GM19035 (cell line): ENCODE measurements at regions not wholly inside any gene's neighbourhood (a gene's known extent, or its start where the extent isn't known, plus 50 kb on each side); places are given as distances from the start of the nearest gene placed in this dataset.

Experiments
- ATAC-seq: cut with Tn5 transposase; IDR thresholded peaks from one replicate; pipeline ENCODE4 v1.9.1; 2021; ENCODE audit not compliant: unreplicated experiment

DNA sequence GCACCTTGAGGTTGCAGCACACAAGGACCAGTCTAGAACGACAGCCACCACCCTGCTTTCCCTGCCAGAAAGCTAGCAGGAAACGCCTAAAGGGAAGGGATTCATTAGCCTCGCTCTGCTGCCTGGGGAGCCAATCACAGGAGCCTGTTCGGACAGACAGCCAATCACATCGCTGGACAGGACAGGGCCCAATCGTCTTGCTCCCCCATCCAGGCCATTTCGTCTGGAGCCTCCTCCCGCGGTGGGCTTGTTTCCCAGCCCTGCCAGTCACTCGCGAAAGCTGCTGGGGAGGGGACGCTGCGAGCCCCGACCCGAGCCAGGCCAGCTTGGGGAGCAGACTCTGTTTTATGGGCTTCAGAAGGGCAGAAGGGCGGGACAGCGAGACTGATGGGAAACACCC, 79.8 kb upstream of the NCAM1 start:
- ATAC-seq = no peak

DNA sequence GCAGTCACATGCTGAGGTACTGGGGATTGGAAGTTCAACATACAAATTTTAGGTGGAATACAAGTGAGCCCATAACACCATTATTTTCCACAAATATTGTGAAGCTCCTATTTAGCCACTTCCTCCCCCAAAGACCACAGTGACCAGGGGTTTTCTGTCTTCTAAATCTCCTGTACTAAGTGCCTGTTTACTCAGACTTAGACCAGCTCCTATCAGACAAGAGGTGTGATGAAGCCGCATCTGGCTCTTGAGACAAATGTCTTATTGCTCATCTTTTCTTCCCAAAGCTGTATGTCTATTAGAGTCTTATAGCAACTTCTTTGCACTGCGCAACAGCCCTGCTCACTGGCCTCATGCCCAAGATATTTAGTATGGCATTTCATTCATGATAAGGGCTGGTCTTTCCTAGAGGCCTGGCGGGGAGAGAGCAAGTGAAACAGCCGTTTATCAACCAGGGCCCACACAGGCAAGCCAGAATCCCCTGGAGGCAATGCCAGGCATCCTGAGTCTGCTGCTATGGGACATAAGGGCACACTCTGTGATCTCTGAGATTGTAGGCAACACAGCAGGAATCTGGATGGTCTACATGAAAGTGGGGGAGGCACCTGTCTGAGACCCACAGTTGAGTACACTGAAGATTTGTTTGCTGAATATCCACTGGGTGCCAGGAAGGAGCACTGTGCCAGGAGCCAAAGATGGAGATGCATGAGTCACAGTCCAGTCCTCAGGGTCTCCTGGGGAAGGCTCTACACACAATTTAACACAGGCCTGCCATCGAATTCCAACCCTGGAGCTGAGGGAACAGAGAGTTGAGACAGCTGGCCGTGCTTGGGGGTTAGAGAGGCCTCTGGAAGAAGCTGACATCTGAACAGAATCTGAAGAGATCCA, 78.5 kb upstream of the NCAM1 start:
- ATAC-seq = no peak

DNA sequence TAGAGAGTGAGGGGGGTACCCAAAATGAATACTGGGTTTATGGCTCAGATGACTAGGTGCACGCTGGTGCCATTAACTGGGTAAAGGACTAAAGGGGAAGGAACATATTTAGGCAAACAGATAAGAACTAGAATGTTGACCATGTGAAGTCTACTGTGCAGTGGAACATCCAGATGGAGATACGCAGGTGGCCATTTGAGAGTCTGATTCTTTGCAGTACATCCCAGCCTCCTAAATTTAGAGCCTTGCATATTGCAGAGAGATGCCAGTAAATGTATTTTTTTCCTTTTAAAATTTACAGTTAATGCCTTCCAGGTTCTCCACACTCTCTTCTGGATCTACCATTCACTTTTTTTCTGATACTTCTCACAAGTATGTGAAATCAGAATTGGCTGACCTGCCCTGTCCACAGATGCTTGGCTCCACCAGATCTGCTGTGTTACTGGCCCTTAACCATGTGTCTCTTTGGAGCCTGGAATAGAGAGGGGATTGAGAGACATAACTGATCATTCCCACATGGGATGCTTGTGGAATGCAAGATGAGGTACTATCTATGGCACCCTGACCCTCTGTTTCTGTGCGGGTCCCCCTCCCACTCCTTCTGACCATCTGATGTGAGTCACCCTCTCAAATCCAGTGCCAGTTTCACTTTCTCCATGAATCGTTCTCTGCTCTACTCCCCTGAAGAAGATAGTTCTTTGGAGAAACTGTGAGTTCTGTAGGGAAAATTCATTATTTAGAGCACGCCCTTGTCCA, 77.0 kb upstream of the NCAM1 start:
- no peak for ATAC-seq

DNA sequence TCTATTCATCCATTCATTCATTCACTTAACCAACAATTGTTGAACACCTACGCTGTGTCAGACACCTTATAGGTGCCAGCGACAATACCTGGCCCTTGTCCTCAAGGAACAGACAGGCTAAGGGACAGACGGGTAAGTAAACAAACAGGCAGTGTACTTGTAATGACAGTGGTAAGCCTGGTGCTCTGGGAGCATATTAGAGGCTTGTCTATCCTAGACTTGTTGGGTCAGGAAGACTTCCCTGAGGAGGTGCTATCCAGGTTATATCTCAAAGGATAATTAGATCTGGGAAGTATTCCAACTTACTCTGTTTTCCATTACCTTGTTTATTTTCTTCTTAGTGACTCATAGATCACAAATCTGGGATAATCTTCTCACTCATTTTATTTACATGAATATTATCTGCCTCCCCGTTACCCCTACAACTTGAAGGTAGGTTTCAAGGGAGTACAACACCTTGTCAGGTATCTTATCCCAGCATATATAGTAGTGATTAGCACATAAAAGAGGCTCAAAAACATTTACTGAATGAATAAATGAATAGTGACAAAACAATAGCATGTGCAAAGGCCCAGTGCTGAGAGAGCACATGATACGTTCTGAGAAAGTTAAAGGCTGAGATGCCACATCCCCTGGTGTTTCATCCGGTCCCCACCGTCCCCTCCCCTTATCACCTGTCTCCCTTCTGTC, 75.3 kb upstream of the NCAM1 start:
- no peak for ATAC-seq

DNA sequence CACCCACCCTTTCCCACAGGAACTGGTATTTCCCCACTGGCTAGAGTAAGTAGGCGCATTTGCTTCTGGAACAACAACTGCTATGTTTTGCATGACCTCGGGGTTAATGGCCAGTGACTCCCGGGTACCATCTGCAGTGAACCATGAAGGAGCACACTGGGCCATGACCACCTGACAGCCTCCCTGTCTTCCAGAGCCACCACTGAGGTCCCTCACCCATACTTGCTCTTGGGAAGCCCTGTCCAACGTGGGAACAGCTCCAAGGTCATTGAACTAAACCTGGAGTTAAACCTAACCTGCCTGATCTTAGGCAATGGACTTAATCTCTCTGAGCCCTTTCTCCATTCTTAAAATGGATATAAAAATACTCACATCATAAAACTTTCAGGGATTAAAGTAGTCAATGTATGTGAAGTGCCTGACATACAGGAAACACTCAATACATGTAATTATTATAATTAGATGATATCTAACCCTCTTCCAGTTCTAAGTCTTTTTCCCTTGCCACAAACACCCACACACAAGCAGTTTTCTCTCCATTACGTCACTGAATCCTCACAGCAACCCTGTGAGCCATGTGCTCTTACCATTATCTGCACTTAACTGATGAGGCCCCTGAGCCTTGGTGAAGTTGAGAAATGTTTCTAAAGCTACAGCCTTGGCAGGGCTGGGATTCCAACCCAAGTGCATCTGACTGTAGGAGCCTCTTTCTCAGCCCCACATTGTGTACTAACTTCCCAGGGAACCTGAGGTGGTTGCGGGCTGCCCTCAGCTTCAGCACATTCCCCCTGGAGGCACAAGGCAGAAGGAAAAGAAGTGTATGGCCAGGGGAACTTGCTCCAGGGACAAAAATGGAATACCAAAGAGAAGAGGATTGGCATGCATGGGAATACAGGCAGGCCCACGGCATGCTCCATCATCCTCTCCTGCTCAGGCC, 74.5 kb upstream of the NCAM1 start:
- no peak for ATAC-seq

DNA sequence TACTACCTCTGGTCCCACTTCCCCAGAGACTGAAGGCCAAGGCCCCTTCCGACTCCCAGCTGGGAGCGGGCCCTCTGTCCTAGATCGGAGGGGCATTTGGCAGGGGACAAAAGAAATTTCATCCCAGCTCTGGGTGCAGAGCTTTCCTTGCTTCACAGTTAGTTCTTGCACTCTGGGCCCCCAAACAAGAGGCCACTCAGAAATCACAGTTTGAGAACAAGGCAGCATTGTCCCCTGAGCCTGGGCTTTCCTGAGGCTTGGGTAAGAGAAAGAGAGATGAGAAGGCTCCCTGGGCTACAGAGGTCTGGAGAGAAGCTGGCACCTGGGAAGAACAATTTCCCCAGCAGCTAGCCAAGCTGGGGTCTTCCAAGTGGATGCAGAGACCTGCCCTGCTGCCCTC, 71.8 kb upstream of the NCAM1 start:
- ATAC-seq = no peak

DNA sequence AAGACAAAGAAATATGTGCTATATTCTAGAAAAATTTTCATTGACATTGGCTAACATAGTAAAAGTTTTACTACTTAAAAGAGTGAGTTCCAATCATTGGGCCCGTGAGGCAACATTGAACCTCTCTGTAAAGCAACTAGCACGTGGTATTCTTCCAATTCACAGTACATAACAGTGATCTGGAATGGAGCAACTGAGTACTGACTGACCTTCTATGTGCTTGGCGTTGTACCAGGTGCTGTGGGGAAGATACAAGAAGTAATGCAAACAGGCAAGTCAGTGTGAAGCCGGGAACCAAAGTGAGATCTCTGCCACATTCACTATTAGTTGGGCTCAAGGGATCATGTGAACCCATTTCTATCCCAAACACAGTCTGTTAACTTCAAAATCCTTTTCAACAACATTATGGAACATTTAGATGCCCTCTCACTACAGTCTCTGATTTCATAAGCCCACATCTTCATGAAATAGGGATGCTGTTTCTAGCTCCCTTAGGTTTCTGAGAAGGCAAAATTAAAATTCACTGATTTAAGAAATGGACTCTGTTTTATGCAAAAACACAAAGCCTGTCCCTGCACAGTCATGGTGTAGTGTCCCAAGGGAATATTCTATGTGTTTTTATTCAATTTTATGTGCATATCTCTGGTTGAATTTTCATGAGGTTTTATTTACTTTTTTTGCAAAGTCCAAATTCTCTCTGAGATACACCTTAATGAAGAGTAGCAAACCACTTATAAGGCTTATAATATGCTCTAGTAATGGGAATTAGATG, 61.8 kb upstream of the NCAM1 start:
- ATAC-seq = no peak

DNA sequence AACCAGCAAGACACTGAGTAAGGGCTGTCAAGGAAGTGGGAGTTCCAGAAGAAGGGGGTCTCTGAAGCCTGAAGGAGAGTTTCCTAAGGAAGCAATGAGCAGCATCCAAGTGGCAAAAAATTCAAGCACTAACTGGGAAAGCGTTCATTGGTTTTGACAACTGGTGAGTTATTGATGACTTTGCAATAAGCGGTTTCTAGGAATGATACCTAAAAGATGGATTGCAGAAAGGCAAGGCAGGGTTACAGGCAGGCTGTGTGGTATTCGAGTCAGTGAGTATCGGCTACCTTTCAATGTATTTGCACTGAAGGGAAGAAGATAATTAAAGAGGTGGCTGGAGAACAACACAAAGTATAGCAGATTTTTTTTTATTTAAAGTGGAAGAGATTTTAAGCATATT, 59.3 kb upstream of the NCAM1 start:
- no peak for ATAC-seq

DNA sequence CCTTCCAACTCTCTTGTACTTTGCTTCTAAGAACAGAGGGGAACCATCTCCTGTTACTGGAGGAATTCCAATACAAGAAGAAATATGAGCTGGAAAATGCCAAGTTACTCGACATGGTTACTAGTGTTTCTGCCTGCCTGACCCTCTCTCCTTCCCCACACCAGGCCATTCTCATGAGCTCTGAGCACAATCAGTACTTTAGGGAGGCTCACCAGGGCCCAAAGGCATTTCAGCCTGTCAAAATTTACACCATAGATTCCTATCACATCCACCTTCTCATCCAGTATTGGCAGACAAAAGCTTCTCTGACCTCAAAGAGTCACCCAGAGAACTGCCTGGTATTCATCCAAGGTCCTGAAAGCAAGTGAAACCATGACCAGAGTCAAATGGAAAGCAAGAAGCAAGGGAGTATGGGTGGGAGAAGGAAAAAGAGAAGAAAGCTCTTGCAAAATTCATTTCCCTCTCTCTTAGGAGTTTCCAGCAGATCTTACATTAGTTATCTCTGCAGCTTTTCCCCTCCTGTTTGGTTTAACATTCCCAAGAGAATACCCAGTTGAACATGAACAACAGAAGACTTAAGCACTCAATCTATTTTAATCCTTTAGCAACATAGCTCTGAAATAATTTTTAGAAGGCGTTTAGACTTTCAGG, 58.7 kb upstream of the NCAM1 start:
- no peak for ATAC-seq

DNA sequence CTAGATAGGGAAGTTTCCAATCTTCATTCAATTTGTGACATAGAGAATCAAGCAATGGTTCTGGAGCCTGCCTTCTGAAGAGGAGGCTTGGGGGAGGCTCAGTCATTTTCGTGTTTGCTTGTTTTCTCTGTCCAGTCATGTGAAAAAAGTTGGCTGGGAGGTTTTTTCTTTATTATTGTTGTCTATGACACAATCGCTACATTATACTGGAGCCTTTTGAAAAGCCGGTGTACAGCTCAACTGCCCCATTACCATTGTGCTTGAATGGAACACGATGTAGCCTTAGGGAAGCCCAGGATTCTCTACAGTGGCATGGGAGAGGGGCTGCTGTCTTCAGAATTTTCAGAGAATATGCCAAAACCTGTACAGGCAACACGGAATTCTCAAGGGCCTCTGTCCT, 57.9 kb upstream of the NCAM1 start:
- ATAC-seq = no peak

DNA sequence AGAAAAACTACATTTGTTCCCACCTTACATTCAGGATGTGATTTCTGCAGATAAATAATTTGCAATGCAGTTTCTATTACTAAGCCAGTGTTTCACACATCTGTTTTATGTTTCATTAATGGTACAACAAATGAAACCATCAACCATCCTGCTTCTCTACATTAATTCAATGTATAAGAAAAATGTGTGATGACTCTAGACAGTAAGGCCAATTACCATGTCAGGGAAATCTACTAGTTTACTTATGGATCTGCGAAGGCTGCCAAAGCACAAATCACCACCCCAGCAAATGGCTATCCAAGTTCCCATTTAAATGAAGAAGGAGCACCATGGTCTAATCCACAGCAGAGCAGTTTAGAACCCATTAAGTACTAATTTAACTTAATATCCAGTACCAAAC, 50.1 kb upstream of the NCAM1 start:
- no peak for ATAC-seq
